ENCODE measurements at regions not wholly inside any gene's neighbourhood (a gene's known extent, or its start where the extent isn't known, plus 50 kb on each side); places are given as distances from the start of the nearest gene placed in this dataset.

DNA sequence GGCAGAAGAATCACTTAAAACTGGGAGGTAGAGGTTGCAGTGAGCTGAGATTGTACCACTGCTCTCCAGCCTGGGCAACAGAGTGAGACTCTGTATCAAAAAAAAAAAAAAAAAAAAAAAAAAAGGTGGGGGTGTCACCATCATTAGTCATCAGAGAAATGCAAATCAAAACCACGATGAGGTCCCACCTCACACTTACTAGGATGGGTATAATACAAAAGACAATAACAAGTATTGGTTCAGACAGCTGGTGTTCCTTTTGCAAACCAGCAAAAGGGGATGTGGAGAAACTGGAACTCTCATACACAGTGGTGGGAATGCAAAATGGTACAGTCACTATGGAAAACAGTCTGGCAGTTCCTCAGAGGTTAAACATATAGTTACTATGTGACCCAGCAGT lies 78.7 kb upstream of the TSC22D2 start:
- intact Hi-C loops (cut with micrococcal nuclease), result no loop called here
- H3K9me3 Mint-ChIP-seq (ENCODE audit: insufficient read depth), result no peaks in the 10 kb centered on the region
- TF ChIP-seq EZH2 (IDR thresholded peaks at IDR 0.05; ENCODE audit: borderline replicate concordance, insufficient read depth, low read depth, low read length, poor library complexity, severe bottlenecking), result no peak
- TF ChIP-seq, protein P1, sequence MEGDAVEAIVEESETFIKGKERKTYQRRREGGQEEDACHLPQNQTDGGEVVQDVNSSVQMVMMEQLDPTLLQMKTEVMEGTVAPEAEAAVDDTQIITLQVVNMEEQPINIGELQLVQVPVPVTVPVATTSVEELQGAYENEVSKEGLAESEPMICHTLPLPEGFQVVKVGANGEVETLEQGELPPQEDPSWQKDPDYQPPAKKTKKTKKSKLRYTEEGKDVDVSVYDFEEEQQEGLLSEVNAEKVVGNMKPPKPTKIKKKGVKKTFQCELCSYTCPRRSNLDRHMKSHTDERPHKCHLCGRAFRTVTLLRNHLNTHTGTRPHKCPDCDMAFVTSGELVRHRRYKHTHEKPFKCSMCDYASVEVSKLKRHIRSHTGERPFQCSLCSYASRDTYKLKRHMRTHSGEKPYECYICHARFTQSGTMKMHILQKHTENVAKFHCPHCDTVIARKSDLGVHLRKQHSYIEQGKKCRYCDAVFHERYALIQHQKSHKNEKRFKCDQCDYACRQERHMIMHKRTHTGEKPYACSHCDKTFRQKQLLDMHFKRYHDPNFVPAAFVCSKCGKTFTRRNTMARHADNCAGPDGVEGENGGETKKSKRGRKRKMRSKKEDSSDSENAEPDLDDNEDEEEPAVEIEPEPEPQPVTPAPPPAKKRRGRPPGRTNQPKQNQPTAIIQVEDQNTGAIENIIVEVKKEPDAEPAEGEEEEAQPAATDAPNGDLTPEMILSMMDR (IDR thresholded peaks at IDR 0.05), result no peak
- no peak for DNase-seq
- H3K4me3 ChIP-seq (ENCODE audit: control extremely low read depth in 1 of 5, extremely low read depth in 1 of 5, insufficient read depth in 1 of 5, low read depth in 2 of 5, low read length in 4 of 5), result no peak overlapping the region
- H2AFZ ChIP-seq (ENCODE audit: insufficient read depth, low read depth, low read length, poor library complexity, severe bottlenecking), result no peak overlapping the region
- no peaks in the 10 kb centered on the region for H3K4me1 ChIP-seq (ENCODE audit: control insufficient read depth in 2 of 2, insufficient read depth in 2 of 2, low read length in 2 of 2)
- H3K27ac ChIP-seq (ENCODE audit: low read length in 2 of 2), result no peak overlapping the region
- H3K36me3 ChIP-seq (replicated peaks in 1 of 2; ENCODE audit: control extremely low read depth in 1 of 2, control insufficient read depth in 1 of 2, extremely low read depth in 1 of 2, insufficient read depth in 2 of 2, low read length in 1 of 2), result no peaks in the 10 kb centered on the region
- H3K27ac Mint-ChIP-seq, result no peak overlapping the region
- no CpG with 5 or more reads among the region's 1 CpG for WGBS (ENCODE audit: insufficient coverage)
- H3K27me3 ChIP-seq (replicated peaks in 1 of 4; ENCODE audit: control extremely low read depth in 1 of 4, control insufficient read depth in 3 of 4, insufficient read depth in 4 of 4, low read length in 3 of 4), result no peaks in the 10 kb centered on the region
- no peaks in the 10 kb centered on the region for H3K9me3 ChIP-seq (ENCODE audit: control extremely low read depth in 1 of 3, control insufficient read depth in 2 of 3, insufficient read depth in 1 of 3, low read length in 2 of 3)
- CTCF ChIA-PET, result interaction anchor here (1.0 kb wide), 1 partner anchor 167 kb away, joined by 3 read pairs; no protein-coding TSS in a partner anchor
- H3K4me2 ChIP-seq (replicated peaks; ENCODE audit: low read depth, low read length, poor library complexity, severe bottlenecking), result no peak overlapping the region
- ATAC-seq (ENCODE audit: low read depth), result peak; percentile 39
- H3K27me3 Mint-ChIP-seq, result peaks cover 14% of the 10 kb centered on the region
- H3K4me3 Mint-ChIP-seq, result no peak overlapping the region
- no peaks in the 10 kb centered on the region for H4K20me1 ChIP-seq (ENCODE audit: control insufficient read depth, insufficient read depth, low read length, poor library complexity, severe bottlenecking)
- POLR2A ChIA-PET, result no interaction called here
- H3K9ac ChIP-seq (ENCODE audit: low read length), result no peak overlapping the region
- no peaks in the 10 kb centered on the region for H3K79me2 ChIP-seq (ENCODE audit: control insufficient read depth, insufficient read depth, low read length)
- H3K4me1 Mint-ChIP-seq, result peaks cover 3% of the 10 kb centered on the region

DNA sequence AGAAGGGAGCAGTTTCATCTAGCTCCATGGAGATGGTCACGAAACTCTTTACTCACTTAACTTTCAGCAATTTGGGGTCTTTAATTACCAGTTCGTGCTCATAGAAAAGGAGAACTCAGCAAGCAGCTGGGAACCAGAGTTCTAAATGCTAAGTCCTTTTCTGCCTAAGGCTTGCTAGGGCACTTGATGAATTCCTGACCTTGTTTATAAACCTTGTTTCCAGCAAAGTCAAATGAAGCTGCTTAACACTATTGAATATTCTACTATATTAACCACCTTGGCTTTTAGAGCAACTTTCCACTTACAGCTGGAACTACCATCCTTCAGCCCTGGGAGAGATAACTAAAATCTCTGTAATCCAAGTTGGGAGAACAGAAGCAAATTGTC lies 79.5 kb upstream of the TSC22D2 start:
- H3K27ac ChIP-seq (ENCODE audit: low read length in 2 of 2), result no peak overlapping the region
- no peak overlapping the region for H3K9ac ChIP-seq (ENCODE audit: low read length)
- H2AFZ ChIP-seq (ENCODE audit: insufficient read depth, low read depth, low read length, poor library complexity, severe bottlenecking), result no peak overlapping the region
- Mint-ChIP-seq H3K27ac (no peak overlapping the region), H3K4me1 (peaks cover 3% of the 10 kb centered on the region), H3K27me3 (peaks cover 15% of the 10 kb centered on the region), H3K9me3 (ENCODE audit: insufficient read depth) (no peaks in the 10 kb centered on the region), H3K4me3 (no peak overlapping the region)
- no peaks in the 10 kb centered on the region for H3K36me3 ChIP-seq (replicated peaks in 1 of 2; ENCODE audit: control extremely low read depth in 1 of 2, control insufficient read depth in 1 of 2, extremely low read depth in 1 of 2, insufficient read depth in 2 of 2, low read length in 1 of 2)
- H3K9me3 ChIP-seq (ENCODE audit: control extremely low read depth in 1 of 3, control insufficient read depth in 2 of 3, insufficient read depth in 1 of 3, low read length in 2 of 3), result no peaks in the 10 kb centered on the region
- DNase-seq (no peak), ATAC-seq (ENCODE audit: low read depth) (no peak)
- TF ChIP-seq, protein P1 (IDR thresholded peaks at IDR 0.05), result no peak
- no peak for TF ChIP-seq EZH2 (IDR thresholded peaks at IDR 0.05; ENCODE audit: borderline replicate concordance, insufficient read depth, low read depth, low read length, poor library complexity, severe bottlenecking)
- WGBS (ENCODE audit: insufficient coverage), result 85% methylated on average over 1 of the region's 2 CpGs
- H3K4me3 ChIP-seq (ENCODE audit: control extremely low read depth in 1 of 5, extremely low read depth in 1 of 5, insufficient read depth in 1 of 5, low read depth in 2 of 5, low read length in 4 of 5), result no peak overlapping the region
- H3K27me3 ChIP-seq (replicated peaks in 1 of 4; ENCODE audit: control extremely low read depth in 1 of 4, control insufficient read depth in 3 of 4, insufficient read depth in 4 of 4, low read length in 3 of 4), result no peaks in the 10 kb centered on the region
- ChIA-PET CTCF (no interaction called here), POLR2A (no interaction called here)
- H4K20me1 ChIP-seq (ENCODE audit: control insufficient read depth, insufficient read depth, low read length, poor library complexity, severe bottlenecking), result no peaks in the 10 kb centered on the region
- H3K79me2 ChIP-seq (ENCODE audit: control insufficient read depth, insufficient read depth, low read length), result no peaks in the 10 kb centered on the region
- H3K4me1 ChIP-seq (ENCODE audit: control insufficient read depth in 2 of 2, insufficient read depth in 2 of 2, low read length in 2 of 2), result no peaks in the 10 kb centered on the region
- intact Hi-C loops (cut with micrococcal nuclease), result no loop called here
- H3K4me2 ChIP-seq (replicated peaks; ENCODE audit: low read depth, low read length, poor library complexity, severe bottlenecking), result no peak overlapping the region
